Ecto neural progenitor cell (in vitro differentiated cells): ENCODE measurements at regions not wholly inside any gene's neighbourhood (a gene's known extent, or its start where the extent isn't known, plus 50 kb on each side); places are given as distances from the start of the nearest gene placed in this dataset.
"Not testable (repeated sequence)": the region's sequence is repeated elsewhere in the genome, so short reads cannot be mapped to it uniquely, and the experiment has no call there.

Experiments used
- DNase-seq: peaks from one replicate; pipeline ENCODE4 v3.0.0-alpha.2; 2018; ENCODE audit warnings: low spot score

DNA sequence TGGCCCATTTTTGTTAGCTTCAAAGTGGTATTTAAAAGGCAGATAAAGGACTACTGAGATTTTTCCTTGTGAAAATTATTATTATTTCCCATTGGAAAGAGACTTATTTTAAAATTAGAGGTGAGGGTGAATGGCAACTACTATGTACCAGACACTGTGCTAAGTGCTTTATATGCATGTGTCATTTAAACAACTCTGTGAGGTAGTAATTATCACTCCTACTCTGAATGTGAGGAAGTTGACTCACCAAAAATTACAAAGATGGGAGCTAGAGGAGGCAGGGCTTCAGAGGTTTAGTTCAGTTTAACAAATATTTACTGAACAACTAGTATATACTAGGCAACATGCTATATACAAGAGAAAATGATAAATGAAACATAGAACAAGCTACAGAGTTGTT, 78.2 kb downstream of the MSL3 start:
- no peak for DNase-seq

DNA sequence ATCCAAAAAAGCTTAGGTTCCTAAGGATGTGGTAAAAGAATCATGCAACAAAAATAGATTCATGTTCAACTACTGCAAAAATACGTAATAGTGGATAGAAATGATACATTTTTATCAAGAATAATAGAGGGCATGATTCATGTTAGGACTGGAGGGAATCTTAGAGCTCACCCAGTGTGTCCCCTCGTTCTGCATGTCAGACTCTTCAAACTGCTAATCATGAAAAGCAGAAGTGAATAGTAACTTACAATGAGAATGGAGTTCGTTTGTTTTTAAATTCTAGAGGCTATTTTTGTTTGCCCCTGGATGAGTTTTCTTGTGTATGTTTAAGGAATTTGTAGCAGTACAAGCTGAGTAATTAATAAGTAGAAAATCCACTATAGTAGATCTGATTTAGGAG, 79.4 kb downstream of the MSL3 start:
- DNase-seq: no peak

DNA sequence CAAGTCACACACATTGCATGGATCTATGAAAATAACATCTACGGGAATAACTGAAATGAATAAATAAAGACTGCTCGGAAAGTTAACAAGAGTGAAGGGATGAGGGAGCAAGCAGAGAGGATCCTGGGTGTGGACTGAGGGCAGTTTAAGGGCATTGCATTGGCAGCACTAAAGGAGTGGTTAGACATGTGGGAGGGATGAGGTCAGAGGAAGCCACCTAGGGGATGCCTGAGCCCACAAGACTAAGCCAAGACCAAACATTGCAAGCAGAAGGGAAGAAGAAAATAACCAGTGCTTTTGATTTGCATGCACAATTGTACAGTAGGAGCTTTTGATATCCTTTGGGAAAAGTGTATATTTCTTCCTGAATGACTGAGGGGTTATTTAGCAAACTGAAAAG, 106.1 kb downstream of the MSL3 start:
- no peak for DNase-seq

DNA sequence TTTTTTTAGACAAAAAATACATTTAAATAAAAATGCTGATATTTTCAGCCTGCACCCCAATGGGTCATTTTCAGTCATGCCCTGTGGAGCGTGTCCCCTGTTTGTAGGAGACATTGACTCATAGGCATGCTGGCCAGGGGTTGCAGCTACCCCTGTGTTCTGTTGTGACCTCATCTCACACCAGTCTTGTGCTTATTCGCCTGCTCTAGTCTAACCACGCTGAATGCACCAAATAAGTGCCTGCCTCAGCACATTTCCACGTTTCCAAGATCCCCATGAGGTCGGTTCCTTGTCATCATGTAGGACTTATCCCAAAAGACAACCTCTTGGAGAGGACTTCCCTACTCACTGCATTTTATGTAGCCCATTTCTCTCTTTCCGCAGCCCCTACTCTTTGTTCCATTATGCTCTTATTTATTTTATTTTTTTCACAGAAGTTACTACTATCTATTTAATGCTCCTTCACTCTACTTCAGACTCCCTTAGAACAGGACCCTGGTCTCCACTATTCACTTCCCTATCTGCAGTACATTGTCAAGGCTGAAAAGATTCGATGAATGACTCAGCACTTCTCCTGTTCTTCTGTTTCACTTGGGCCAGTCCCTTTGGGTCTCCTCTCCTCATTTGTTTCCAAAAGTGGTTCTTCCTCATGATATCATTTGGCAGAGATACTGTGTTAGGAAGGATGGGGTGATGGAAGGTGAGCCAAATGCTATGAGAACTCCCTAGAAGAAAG, 109.7 kb downstream of the MSL3 start:
- no peak for DNase-seq

DNA sequence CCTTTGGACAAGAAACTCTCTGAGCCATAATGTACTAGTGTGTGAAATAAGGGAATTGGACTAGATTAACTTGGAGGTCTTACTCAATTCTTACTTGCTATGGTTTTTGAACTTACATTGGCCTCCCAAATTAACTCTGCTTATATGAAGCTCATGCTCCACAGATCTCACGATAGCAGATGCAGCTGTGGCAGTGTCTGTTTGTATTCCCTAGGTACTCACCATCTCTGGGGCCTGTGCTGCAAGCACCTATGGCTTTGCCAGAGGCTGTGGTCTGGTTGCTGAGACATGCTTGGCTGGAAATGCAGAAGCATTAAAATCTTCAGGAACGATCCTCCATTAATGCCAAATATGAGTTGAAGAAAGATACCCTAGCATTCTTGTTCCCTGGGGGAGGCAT, 112.8 kb downstream of the MSL3 start:
- DNase-seq: no peak

DNA sequence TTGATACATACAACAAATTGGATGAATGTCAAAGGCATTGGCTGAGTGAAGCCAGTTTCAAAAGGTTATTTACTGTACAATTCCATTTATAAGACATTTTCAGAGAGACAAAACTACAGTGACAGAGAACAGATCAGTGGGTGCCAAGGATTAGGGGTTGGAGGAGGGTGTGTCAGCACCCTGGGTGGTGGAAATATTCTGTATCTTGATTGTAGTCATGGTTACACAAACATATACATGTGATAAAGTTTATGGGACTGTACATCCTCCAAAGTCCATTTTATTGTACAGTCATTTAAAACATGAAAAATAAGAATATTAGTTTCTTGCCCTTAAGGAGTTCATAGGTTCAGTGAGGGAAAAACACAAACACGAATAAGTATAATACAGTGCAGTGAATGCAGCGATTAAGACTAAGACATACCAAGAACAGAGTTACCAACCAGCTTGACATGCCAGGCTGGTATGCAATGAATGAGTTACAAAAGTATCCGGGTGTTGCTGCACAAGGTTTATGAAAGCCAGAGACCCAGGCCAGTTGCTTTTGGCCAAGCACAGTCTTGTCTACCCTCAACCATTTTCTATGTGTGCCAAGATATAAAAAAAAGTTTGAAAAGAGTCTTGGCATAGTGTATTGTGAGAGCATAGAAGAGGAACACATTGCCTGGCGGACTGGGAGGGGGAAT, 123.6 kb downstream of the MSL3 start:
- DNase-seq: no peak

DNA sequence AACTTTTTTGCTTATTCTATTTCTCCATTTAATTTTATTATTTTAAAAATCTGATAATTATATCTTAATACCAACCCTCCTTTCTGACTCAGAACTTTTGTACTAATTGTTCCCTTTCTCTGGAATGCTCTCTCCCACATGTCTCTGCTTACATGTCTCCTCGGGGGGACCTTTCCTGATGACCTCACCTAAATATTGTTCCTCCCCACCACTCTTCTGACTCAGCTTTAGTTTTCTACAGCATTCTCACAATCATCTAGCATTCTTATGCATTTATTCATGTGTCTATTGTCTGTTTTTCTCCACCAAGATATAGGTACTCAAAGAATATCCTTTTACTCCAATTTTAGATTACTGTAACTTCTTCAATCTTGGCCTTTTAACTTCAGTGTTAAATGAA, 128.7 kb downstream of the MSL3 start:
- no peak for DNase-seq

DNA sequence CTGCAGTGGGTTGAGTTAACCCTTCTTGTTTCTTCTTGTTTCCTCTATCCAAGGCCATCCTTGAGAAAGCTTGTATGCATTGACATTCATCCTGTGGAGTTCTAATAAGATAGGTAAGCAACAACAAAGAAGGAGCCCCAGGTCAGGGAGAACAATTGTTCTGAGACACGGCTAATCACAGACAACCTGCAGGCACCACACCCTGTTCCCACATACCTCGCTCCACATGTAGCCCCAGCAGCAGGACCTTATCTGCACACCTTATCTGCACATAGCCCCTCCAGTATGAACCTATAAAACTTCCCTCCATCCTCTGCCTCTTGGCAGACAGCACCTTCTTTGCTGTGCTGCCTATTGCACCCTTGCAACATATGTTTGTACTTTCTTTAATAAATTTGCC, 129.1 kb downstream of the MSL3 start:
- DNase-seq: no peak

DNA sequence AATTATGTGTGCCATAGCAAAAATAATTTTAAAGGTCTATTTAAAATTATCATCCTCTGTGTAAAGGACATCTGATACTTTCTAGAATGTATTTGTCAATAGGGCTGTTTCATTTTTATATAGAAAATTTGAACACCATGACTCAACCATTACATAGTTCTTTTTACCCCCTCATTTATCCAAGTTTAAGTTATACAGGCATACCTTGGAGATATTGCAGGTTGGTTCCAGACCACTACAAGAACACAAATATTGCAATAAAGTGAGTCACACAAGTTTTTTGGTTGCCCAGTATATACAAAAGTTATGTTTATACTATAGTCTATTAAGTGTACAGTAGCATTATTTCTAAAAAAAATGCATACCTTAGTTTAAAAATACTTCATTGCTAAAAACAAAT, 130.4 kb downstream of the MSL3 start:
- no peak for DNase-seq

DNA sequence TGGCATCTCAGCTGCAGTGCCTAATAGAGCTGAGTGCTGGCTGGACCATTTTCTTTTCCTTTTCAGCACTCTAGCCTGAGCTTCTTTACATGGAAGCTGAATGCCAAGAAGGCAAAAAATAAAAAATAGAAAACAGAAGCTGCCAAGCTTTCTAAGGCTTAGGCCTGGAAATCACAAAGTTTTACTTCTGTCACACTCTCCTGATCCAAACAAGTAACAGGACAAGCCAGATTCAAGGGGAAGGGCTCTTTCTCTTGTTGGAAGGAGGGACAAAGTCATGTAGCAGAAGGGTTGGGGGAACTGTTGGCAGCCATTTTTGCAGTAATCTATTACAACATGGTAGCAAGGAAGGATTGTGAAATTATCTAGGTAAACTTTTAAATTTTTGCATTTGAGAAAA, 131.8 kb downstream of the MSL3 start:
- DNase-seq: no peak

DNA sequence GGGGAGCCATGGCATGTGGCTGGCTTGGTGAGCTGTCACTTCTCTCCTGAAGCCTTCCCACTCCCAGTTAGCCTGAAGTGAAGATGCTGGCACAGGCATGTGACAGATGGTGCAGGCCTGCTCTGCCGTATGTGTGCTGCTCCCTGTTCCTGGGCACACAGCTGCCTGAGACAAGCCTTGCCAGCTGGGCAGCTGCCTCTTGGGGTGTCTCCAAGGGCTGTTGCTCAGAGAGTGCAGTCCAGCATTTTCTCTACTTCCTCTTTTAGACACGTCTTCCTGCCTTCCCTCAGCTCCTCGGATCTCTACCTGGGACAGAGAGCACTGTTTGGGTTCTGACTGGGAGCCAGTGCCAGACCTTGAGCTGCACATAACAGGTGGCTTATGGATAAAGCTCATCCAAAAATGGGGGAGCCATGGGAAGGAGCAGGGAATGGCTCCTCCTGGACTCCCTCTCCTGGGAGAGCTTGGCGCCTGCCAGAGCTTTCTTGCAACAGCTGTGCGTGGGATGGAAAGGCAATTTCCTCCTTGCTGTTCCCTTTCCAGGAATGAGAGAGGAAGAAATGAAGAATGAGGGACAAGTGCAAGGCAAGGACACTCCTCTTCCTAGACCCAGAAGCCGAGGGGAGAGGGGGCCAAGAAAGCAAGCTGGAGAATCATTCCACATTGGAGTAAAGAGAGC, 132.9 kb downstream of the MSL3 start:
- no peak for DNase-seq

DNA sequence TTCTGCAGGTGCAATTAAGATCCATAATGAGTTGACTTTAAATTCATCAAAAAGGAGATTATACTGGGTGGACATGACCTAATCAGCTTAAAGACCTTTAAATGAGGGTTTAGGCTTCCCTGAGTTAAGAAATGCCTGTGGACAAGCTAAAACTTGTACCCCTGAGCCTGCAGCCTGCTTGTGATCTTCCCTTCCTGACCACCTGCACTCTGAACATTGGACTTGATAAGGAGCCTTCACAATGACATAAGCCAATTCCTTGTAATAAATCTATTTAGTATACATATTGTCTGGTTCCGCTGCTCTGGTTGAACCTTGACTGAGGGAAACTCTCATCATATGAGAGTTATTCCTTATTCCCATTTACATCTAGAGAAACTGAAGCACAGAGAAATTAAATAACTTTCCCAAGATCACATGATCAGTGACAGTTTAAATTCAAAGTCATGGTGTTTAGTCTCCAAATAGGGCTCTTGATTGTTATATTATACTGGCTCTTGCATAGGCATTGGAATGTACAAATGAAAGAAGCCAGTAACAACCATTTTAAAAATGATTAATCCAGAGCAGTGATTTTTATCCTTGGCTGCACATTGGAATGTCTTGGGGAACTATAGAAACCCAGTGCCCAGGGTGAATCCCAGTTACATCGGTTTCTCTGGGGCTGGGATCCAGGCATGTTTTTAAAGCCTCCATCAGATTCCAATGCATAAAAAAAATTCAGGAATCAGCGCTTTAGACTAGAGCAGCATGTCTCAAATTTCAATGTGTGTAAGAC, 136.1 kb downstream of the MSL3 start:
- no peak for DNase-seq

DNA sequence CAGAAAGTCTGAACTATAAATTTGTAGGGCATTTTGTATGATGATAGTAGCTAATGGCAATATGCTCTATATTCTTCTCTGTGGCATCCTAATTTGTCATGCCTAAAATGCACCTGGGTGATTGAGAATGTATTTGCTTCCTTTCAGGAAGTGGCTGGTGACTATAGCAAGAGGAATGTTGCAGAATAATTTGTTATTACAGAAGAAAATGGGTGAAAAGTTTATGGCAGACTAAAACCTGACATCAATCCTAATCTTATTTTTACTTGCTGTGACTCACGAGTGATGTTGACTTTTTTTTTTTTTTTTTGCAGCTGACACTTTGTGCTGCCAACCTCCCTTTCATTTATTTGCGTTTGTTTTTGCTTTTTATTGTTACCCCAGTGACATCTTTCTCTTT, 141.1 kb downstream of the MSL3 start:
- no peak for DNase-seq

DNA sequence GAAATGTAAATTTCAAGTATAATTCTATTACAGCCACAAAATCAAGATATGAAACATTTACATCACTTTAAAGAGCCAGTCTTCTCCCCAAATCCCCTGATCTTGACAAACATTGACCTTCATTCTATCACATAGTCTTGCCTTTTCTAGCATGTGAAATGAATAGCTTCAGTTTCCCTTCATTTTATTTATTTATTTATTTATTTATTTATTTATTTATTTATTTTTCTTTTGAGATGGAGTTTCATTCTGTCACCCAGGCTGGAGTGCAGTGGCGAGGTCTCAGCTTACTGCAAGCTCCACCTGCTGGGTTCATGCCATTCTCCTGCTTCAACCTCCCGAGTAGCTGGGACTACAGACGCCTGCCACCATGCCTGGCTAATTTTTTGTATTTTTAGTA, 147.9 kb downstream of the MSL3 start:
- DNase-seq: not testable (repeated sequence)

DNA sequence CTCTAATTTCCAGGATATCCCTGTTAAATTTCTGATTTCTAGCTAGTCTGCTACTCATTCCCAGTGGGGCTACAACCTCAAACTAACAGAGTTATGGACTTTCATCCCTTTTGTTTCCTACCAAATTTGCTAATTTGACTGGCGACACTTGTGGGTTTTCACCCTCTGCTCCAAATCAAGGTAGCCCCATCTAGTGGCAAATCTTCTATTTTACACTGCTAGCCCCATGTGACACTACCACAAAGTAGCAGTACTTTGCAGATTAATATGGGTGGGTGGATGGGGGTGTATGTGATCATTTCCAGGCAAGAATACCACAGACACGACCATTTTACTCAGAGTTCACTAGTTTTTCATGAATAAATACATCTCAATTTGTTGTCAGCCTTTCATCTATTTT, 150.3 kb downstream of the MSL3 start:
- no peak for DNase-seq

DNA sequence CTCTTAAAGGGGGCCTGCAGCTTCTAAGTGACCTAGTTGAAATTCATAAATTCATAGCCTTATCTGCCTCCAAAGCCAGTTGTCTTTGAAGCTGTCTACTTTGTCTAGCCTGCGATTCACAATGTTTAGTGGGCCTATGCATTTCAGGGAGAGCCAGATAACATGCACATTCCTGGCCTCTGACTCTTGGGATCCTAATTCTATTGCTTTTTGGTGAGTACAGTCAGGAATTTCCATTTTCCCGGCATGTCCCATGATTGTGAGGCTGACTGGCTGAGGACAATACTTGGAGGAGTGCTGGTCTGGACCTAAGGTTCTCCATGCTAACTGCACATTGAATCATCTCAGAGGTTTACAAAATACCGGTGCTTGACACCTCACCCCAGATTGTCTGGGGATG, 155.0 kb downstream of the MSL3 start:
- no peak for DNase-seq

DNA sequence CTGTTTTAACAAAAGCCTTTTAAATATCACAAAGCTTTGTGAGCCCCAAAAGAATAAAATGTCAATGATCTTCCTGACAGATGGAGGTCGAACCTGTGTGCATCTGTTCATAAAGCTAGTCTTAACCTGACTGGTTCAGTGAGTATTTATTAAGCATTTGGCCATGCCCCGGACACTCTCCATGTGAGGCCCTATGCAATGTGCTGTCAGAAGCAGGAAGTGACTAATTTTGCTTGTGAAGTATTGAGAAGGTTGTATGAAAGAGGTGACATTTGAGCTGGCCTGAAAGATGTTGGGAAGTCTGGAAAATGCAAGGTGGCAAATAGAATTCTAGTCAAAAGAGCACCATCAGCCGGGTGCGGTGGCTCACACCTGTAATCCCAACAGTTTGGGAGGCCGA, 171.4 kb downstream of the MSL3 start:
- DNase-seq: no peak

DNA sequence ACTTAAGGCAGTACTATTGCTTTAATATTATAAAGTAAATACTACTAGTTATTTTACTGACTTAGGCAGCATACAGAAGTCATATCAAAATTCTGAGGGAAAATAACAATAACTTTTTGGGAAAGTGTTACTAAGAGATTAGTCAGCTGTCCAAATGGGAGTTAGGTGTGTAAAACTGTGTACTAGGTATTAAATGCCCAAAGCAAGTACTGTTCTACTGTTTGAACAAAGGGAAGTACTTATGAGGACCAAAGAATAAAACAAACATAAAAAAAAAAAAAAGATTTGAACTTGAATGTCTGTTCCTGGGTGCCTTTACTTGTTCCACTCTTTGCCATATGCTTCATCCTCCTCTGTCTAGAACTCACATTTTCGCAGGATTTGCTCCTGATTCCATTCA, 174.4 kb downstream of the MSL3 start:
- DNase-seq: no peak

DNA sequence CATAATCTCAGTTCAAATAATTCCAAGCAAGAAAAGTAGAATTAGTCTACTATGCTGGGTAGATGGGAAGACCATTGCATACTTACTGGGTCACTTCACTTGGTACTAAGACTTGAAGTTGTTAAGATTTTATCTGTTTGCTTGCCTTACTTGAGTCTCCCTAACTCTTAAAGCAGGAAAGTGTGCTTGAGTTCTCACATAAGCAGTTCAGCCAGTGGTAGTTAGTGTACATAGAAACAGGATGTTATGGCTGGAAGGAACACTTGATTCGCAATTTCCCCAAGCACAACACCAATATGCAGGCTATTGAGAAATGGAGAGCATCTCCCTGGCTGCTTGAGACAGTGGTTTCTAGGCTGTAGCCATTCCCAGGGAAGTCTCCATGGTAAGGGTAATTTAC, 176.1 kb downstream of the MSL3 start:
- DNase-seq: no peak

DNA sequence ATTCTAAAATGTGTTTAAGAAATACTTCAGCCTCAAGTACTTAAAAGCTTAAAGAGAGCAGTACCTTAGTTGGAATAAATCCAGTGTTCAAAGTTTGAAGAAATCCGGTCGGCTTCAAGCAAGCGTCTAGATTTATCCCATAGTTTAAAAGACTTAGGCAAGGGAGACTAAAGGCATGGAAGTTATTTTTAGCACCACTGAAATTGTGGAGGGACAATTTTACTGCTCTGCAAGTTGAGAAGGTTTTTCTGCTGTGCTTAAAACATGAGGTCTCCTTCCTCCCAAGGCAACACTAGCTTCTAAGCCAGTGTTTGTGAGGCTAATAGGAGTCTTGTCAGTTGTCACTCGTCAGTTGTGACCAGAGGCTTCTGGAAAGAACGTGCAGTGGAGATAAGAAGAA, 183.5 kb downstream of the MSL3 start:
- DNase-seq: no peak

DNA sequence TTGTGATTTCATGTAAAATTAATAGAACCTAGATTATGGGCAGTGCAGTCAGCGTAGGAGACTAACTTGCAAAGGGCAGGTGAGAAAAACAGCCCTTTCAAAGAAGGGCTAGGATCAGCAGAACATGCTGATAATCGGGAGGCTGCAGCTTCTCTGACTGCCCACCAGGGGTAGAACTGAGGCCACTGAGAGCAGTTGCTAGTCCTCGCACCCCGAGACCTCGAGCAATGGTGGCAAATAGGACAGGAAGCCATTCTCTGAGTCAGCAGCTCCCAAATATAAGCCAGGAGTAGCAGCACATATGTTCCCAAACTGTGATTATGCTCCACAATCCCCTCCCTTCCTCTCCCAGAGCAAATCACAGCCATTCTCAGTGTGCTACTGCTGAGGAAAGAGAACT, 186.5 kb downstream of the MSL3 start:
- DNase-seq: peak; percentile 47

DNA sequence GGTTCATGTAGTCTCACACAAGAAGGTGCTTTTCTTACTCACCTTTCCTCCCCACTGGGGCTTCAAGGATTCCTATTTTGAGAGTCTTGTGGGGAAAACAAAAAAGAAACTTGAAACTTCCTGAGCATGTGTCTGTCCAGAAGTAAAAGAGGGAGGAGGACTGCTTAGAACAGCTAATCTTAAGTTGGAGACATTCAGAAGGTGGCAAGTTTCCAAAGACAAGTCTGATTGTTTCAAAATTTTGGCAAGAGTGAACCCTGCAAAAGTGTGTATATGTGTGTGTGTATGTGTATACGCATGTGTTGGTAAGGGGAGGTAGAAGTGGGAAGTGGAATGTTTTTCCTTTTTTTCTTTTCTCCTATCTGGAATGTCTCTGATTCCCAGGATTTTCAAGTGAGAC, 189.0 kb upstream of the FRMPD4 start:
- DNase-seq: no peak
